Prostate gland (tissue), 2 donors: ENCODE measurements at regions not wholly inside any gene's neighbourhood (a gene's known extent, or its start where the extent isn't known, plus 50 kb on each side); places are given as distances from the start of the nearest gene placed in this dataset.
"Not testable (repeated sequence)": the region's sequence is repeated elsewhere in the genome, so short reads cannot be mapped to it uniquely, and the experiment has no call there.

Source experiments
- DNase-seq: peaks from one replicate; pipeline ENCODE4 v3.0.0-alpha.2; 2019; ENCODE audit warnings: low spot score
- H3K27ac ChIP-seq, 2 donors: fragments of 200-600 bp; sonication (generic); 2 replicates each; pipeline ENCODE4 v1.5.1; 2017 to 2019
- H3K27me3 ChIP-seq: fragments of 200-600 bp; sonication (generic); replicated peaks from 2 replicates; pipeline ENCODE4 v1.5.1; 2019; ENCODE audit not compliant: insufficient read depth
- H3K36me3 ChIP-seq, 2 donors: fragments of 200-600 bp; sonication (generic); 1 replicate in 1 of 2; 2 replicates in 1 of 2; pipeline versions ENCODE4 v1.5.1 to v1.8.1; 2017 to 2019
- H3K4me1 ChIP-seq: fragments of 200-600 bp; sonication (generic); replicated peaks from 2 replicates; pipeline ENCODE4 v1.5.1; 2019
- H3K4me3 ChIP-seq, 2 donors: fragments of 200-600 bp; sonication (generic); 2 replicates each; pipeline ENCODE4 v1.5.1; 2017 to 2019
- H3K9me3 ChIP-seq: fragments of 200-600 bp; sonication (generic); 2 replicates; pipeline ENCODE4 v1.5.1; 2017
- CTCF ChIP-seq, 4 experiments: fragments of 200-600 bp in 2 of 4; fragments of 450-650 bp in 2 of 4; sonication (generic) in 2 of 4; IDR thresholded peaks; 1 replicate in 3 of 4; 2 replicates in 1 of 4; pipeline ENCODE4 v1.5.1; 2016 to 2019; ENCODE audit warnings: antibody characterized with exemption in 4 of 4, mild to moderate bottlenecking in 2 of 4, moderate library complexity in 2 of 4
- POLR2A ChIP-seq: fragments of 450-650 bp; IDR thresholded peaks from one replicate; pipeline ENCODE4 v1.6.1; 2016; ENCODE audit warnings: antibody characterized with exemption, mild to moderate bottlenecking
- POLR2AphosphoS5 ChIP-seq: sonication (generic); formaldehyde crosslinking; IDR thresholded peaks from one replicate; pipeline ENCODE4 v1.6.1; 2017; ENCODE audit warnings: antibody characterized with exemption
- WGBS: methylation state at CpG from one replicate; pipeline ENCODE4 v1.1.5; 2018; 5-methylcytosine and 5-hydroxymethylcytosine counted together
- intact Hi-C: fragments of 100-400 bp; cut with DNase I; formaldehyde crosslinking; loops from one replicate; pipeline ENCODE4 v1.14.2; 2022

GRCh38 chr4:181018913-181019312 lies 1224.3 kb upstream of the TENM3 start:
- Histone ChIP-seq H3K4me3 (no peak overlapping the region), H3K36me3 (no peaks in the 10 kb centered on the region), H3K4me1 (no peaks in the 10 kb centered on the region), H3K27me3 (no peaks in the 10 kb centered on the region), H3K27ac (no peak overlapping the region), H3K9me3 (no peaks in the 10 kb centered on the region)
- no peak for DNase-seq
- 74% methylated on average over 5 of the region's 5 CpGs for WGBS
- TF ChIP-seq POLR2A, result no peak
- intact Hi-C loops, result no loop called here

GRCh38 chr4:181020456-181020855 lies 1222.7 kb upstream of the TENM3 start:
- no peaks in the 10 kb centered on the region for H3K27me3 ChIP-seq
- no peaks in the 10 kb centered on the region for H3K36me3 ChIP-seq
- DNase-seq, result no peak
- intact Hi-C loops, result no loop called here
- TF ChIP-seq POLR2AphosphoS5 (no peak), POLR2A (no peak), CTCF (IDR thresholded peaks at IDR 0.05) (no peak)
- H3K27ac ChIP-seq, result no peak overlapping the region
- H3K9me3 ChIP-seq, result no peaks in the 10 kb centered on the region
- WGBS, result 68% methylated on average over 3 of the region's 3 CpGs
- no peak overlapping the region for H3K4me3 ChIP-seq
- no peaks in the 10 kb centered on the region for H3K4me1 ChIP-seq

GRCh38 chr4:181021213-181021612 lies 1222.0 kb upstream of the TENM3 start:
- no peak overlapping the region for H3K4me3 ChIP-seq
- no peaks in the 10 kb centered on the region for H3K27me3 ChIP-seq
- WGBS, result 93% methylated on average over 1 of the region's 1 CpG
- DNase-seq, result no peak
- H3K4me1 ChIP-seq, result no peaks in the 10 kb centered on the region
- TF ChIP-seq POLR2A, result no peak
- TF ChIP-seq POLR2AphosphoS5, result no peak
- TF ChIP-seq CTCF (IDR thresholded peaks at IDR 0.05), result no peak
- H3K27ac ChIP-seq, result no peak overlapping the region
- no peaks in the 10 kb centered on the region for H3K36me3 ChIP-seq
- H3K9me3 ChIP-seq, result no peaks in the 10 kb centered on the region
- intact Hi-C loops, result no loop called here

- intact Hi-C loops, H3K27me3 ChIP-seq, H3K4me1 ChIP-seq, H3K9me3 ChIP-seq, H3K27ac ChIP-seq, DNase-seq, H3K4me3 ChIP-seq, H3K36me3 ChIP-seq: not testable (repeated sequence)
- 82% methylated on average over 14 of the region's 14 CpGs for WGBS
Observed at GRCh38 chr4:181030135-181030921, 1212.9 kb upstream of the TENM3 start.

- Histone ChIP-seq H3K9me3 (no peaks in the 10 kb centered on the region), H3K36me3 (no peaks in the 10 kb centered on the region), H3K27me3 (no peaks in the 10 kb centered on the region), H3K4me1 (no peaks in the 10 kb centered on the region), H3K27ac (no peak overlapping the region), H3K4me3 (no peak overlapping the region)
- DNase-seq, result no peak
- intact Hi-C loops, result no loop called here
- WGBS, result 91% methylated on average over 7 of the region's 7 CpGs
- TF ChIP-seq POLR2A (no peak), CTCF (IDR thresholded peaks at IDR 0.05) (no peak), POLR2AphosphoS5 (no peak)
Observed at GRCh38 chr4:181030961-181031360, 1212.2 kb upstream of the TENM3 start.

- WGBS, result 90% methylated on average over 4 of the region's 4 CpGs
- H3K4me1 ChIP-seq, result no peaks in the 10 kb centered on the region
- H3K9me3 ChIP-seq, result no peaks in the 10 kb centered on the region
- H3K27me3 ChIP-seq, result no peaks in the 10 kb centered on the region
- no peak overlapping the region for H3K27ac ChIP-seq
- no peak overlapping the region for H3K4me3 ChIP-seq
- no peak for DNase-seq
- TF ChIP-seq CTCF (IDR thresholded peaks at IDR 0.05) (no peak), POLR2AphosphoS5 (no peak), POLR2A (no peak)
- H3K36me3 ChIP-seq, result no peaks in the 10 kb centered on the region
- intact Hi-C loops, result no loop called here
Observed at GRCh38 chr4:181043486-181043885, 1199.7 kb upstream of the TENM3 start.
